H1 (cell line): ENCODE measurements at regions not wholly inside any gene's neighbourhood (a gene's known extent, or its start where the extent isn't known, plus 50 kb on each side); places are given as distances from the start of the nearest gene placed in this dataset.

ENCODE experiments used
- CTCF ChIA-PET: fragments of 300-600 bp; sonication (Branson Sonifier 250); formaldehyde crosslinking; loops from one replicate; lab custom pipeline; 2021; ENCODE audit not compliant: partially characterized antibody; lab: Charles Lee
- POLR2A ChIA-PET: fragments of 300-600 bp; sonication (Branson Sonifier 250); formaldehyde crosslinking; loops from one replicate; lab custom pipeline; 2021; ENCODE audit warnings: inconsistent platforms; ENCODE audit not compliant: partially characterized antibody; lab: Charles Lee
- DNase-seq, 2 experiments: peaks; one replicate each; pipeline versions ENCODE4 v3.0.0 to v3.0.0-alpha.2; 2010 to 2022; ENCODE audit warnings: low spot score in 2 of 2, low read depth in 1 of 2, mixed read lengths in 1 of 2
- FAIRE-seq: peaks from 2 replicates; lab custom pipeline; 2011; peaks lifted over from hg19 to GRCh38; lab: Jason Lieb, UNC
- H2AFZ ChIP-seq: 2 replicates; pipeline ENCODE4 v1.8.1; 2012; ENCODE audit warnings: low read length, inconsistent platforms
- H2AK5ac ChIP-seq: 2 replicates; pipeline ENCODE4 v1.6.1; 2013; ENCODE audit warnings: low read depth, low read length
- H2BK120ac ChIP-seq: replicated peaks from 2 replicates; pipeline ENCODE3; 2013; ENCODE audit warnings: low read depth, low read length, inconsistent platforms
- H2BK12ac ChIP-seq: 2 replicates; pipeline ENCODE4 v1.6.1; 2013; ENCODE audit warnings: low read depth, low read length
- H2BK15ac ChIP-seq: 2 replicates; pipeline ENCODE4 v1.6.1; 2013; ENCODE audit warnings: low read length
- H2BK20ac ChIP-seq: 2 replicates; pipeline ENCODE4 v1.6.1; 2013; ENCODE audit warnings: low read length
- H2BK5ac ChIP-seq: 2 replicates; pipeline ENCODE4 v1.6.1; 2013; ENCODE audit warnings: low read depth, low read length
- H3K14ac ChIP-seq: 2 replicates; pipeline ENCODE4 v1.6.1; 2013; ENCODE audit warnings: inconsistent platforms; ENCODE audit not compliant: insufficient read length
- H3K18ac ChIP-seq: 2 replicates; pipeline ENCODE4 v1.6.1; 2013; ENCODE audit warnings: low read length; ENCODE audit errors: extremely low read depth
- H3K23ac ChIP-seq: 2 replicates; pipeline ENCODE4 v1.6.1; 2013; ENCODE audit warnings: inconsistent platforms; ENCODE audit not compliant: insufficient read length
- H3K23me2 ChIP-seq: 2 replicates; pipeline ENCODE4 v1.6.1; 2013; ENCODE audit warnings: low read depth, low read length
- H3K27ac ChIP-seq: 2 replicates; pipeline ENCODE4 v1.6.1; 2011; ENCODE audit warnings: low read depth, low read length, inconsistent platforms
- H3K27me3 ChIP-seq, 4 experiments: replicated peaks in 1 of 4; 1 replicate in 1 of 4; 2 replicates in 3 of 4; pipeline versions ENCODE4 v1.6.1 to v1.8.1; 2011 to 2013; ENCODE audit warnings: low read length in 3 of 4, mild to moderate bottlenecking in 3 of 4, inconsistent platforms in 2 of 4, mixed read lengths in 2 of 4, moderate library complexity in 1 of 4; ENCODE audit not compliant: control insufficient read depth in 3 of 4, insufficient read depth in 3 of 4; ENCODE audit errors: extremely low read depth in 1 of 4
- H3K36me3 ChIP-seq, 4 experiments: 2 replicates each; pipeline versions ENCODE4 v1.6.1 to v1.8.1; 2011 to 2013; ENCODE audit warnings: mild to moderate bottlenecking in 4 of 4, low read length in 3 of 4, moderate library complexity in 2 of 4, control low read depth in 1 of 4, inconsistent platforms in 1 of 4; ENCODE audit not compliant: insufficient read depth in 4 of 4, control insufficient read depth in 2 of 4
- H3K4ac ChIP-seq: replicated peaks from 2 replicates; pipeline ENCODE3; 2013; ENCODE audit warnings: low read length, low read depth, mixed read lengths, inconsistent platforms; ENCODE audit not compliant: insufficient read length
- H3K4me1 ChIP-seq, 4 experiments: replicated peaks in 1 of 4; 1 replicate in 1 of 4; 2 replicates in 3 of 4; pipeline versions ENCODE4 v1.6.1 to v1.8.1; 2011 to 2013; ENCODE audit warnings: low read length in 3 of 4, inconsistent platforms in 2 of 4, mixed read lengths in 1 of 4; ENCODE audit not compliant: insufficient read depth in 4 of 4, control insufficient read depth in 3 of 4
- H3K4me2 ChIP-seq, 2 experiments: 2 replicates each; pipeline versions ENCODE4 v1.6.1 to v1.8.1; 2011 to 2013; ENCODE audit warnings: low read depth in 2 of 2, low read length in 2 of 2, control low read depth in 1 of 2, inconsistent platforms in 1 of 2, mild to moderate bottlenecking in 1 of 2; ENCODE audit not compliant: insufficient read depth in 1 of 2
- H3K4me3 ChIP-seq, 4 experiments: fragments of 200-600, 300-600 bp in 1 of 4; sonication (generic), shearing (Covaris generic), sonication (Bioruptor Twin) in 1 of 4; 2 replicates each; pipeline versions ENCODE4 v1.5.1 to v1.8.1; 2011 to 2016; ENCODE audit warnings: low read length in 4 of 4, low read depth in 3 of 4, control low read depth in 2 of 4, inconsistent platforms in 2 of 4, mild to moderate bottlenecking in 2 of 4, mixed read lengths in 1 of 4, moderate library complexity in 1 of 4; ENCODE audit not compliant: insufficient read depth in 2 of 4; ENCODE audit errors: extremely low read depth in 1 of 4
- H3K56ac ChIP-seq: replicated peaks from 2 replicates; pipeline ENCODE3; 2013; ENCODE audit warnings: low read depth, mild to moderate bottlenecking, mixed read lengths, low read length, inconsistent platforms; ENCODE audit not compliant: insufficient read length
- H3K79me1 ChIP-seq: 2 replicates; pipeline ENCODE4 v1.6.1; 2013; ENCODE audit warnings: low read depth, low read length, control low read depth
- H3K79me2 ChIP-seq, 2 experiments: 2 replicates each; pipeline versions ENCODE4 v1.6.1 to v1.8.1; 2012 to 2013; ENCODE audit warnings: low read length in 2 of 2, mild to moderate bottlenecking in 2 of 2, inconsistent platforms in 1 of 2; ENCODE audit not compliant: insufficient read depth in 2 of 2, control insufficient read depth in 1 of 2
- H3K9ac ChIP-seq, 4 experiments: replicated peaks in 1 of 4; 1 replicate in 1 of 4; 2 replicates in 3 of 4; pipeline versions ENCODE4 v1.6.1 to v1.8.1; 2011 to 2013; ENCODE audit warnings: low read depth in 3 of 4, low read length in 3 of 4, control low read depth in 2 of 4, mild to moderate bottlenecking in 2 of 4, moderate library complexity in 2 of 4, inconsistent platforms in 1 of 4; ENCODE audit errors: extremely low read depth in 1 of 4
- H3K9me3 ChIP-seq, 2 experiments: 2 replicates each; pipeline versions ENCODE4 v1.6.1 to v1.8.1; 2012 to 2013; ENCODE audit warnings: mild to moderate bottlenecking in 2 of 2, moderate library complexity in 2 of 2, control low read depth in 1 of 2, inconsistent platforms in 1 of 2, low read depth in 1 of 2, low read length in 1 of 2, mixed read lengths in 1 of 2; ENCODE audit not compliant: insufficient read depth in 2 of 2
- H4K20me1 ChIP-seq, 2 experiments: replicated peaks in 1 of 2; 2 replicates each; pipeline versions ENCODE3 to v1.8.1; 2011 to 2013; ENCODE audit warnings: inconsistent platforms in 2 of 2, low read length in 2 of 2, mild to moderate bottlenecking in 1 of 2; ENCODE audit not compliant: insufficient read depth in 2 of 2, control insufficient read depth in 1 of 2
- H4K5ac ChIP-seq: 2 replicates; pipeline ENCODE4 v1.6.1; 2013; ENCODE audit warnings: low read length, low read depth, mixed read lengths, inconsistent platforms; ENCODE audit not compliant: insufficient read length
- H4K8ac ChIP-seq: 2 replicates; pipeline ENCODE4 v1.8.0; 2013; ENCODE audit warnings: mild to moderate bottlenecking, moderate library complexity, low read length, inconsistent platforms; ENCODE audit not compliant: insufficient read depth; ENCODE audit errors: extremely low read depth
- H4K91ac ChIP-seq: replicated peaks from 2 replicates; pipeline ENCODE3; 2013; ENCODE audit warnings: low read length, mixed read lengths, inconsistent platforms; ENCODE audit not compliant: insufficient read length
- GABPA ChIP-seq: IDR thresholded peaks from 2 replicates; pipeline ENCODE4 v1.6.1; 2011; ENCODE audit warnings: mild to moderate bottlenecking, low read length, moderate library complexity, borderline replicate concordance; ENCODE audit not compliant: insufficient read depth
- POLR2A ChIP-seq, 2 experiments: IDR thresholded peaks; 1 replicate in 1 of 2; 2 replicates in 1 of 2; pipeline ENCODE4 v1.6.1; 2011; ENCODE audit warnings: low read depth in 2 of 2, low read length in 2 of 2, mild to moderate bottlenecking in 2 of 2; ENCODE audit errors: control extremely low read depth in 1 of 2
- WGBS, 2 experiments: shearing (Covaris generic) in 1 of 2; methylation state at CpG; one replicate each; pipeline versions ENCODE4 v1.1.6 to v1.1.7; 2013 to 2015; ENCODE audit warnings: low lambda C conversion rate in 2 of 2, mixed read lengths in 2 of 2, inconsistent platforms in 1 of 2, low coverage in 1 of 2, missing lambda C conversion rate in 1 of 2; ENCODE audit not compliant: insufficient replicate concordance in 2 of 2, insufficient coverage in 1 of 2, insufficient read length in 1 of 2; ENCODE audit errors: extremely low coverage in 1 of 2, missing lambda C conversion rate in 1 of 2; 5-methylcytosine and 5-hydroxymethylcytosine counted together

DNA sequence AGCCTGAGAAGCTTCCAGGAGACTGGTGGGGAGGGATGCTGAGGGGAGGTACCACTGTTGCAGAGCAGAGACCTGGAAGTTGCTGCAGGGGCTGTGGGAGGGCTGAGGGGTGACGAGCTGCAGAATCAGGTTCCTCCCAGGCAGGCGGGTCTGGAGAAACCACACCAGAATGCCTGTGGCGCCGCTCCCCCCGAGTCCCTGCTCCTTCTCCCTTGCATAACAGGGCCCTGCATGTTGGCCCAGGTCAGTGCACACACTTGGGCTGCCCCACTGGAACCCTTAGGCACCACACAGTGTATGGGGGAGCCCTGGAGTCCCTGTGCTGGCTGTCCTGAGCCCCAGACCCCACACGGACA, 60.4 kb downstream of the ARL4C start:
- Histone ChIP-seq H3K27me3 (no peaks in the 10 kb centered on the region), H2BK120ac (no peak overlapping the region), H3K36me3 (no peaks in the 10 kb centered on the region), H3K18ac (no peak overlapping the region; the same call in 1 of the 2 replicates), H2BK5ac (no peak overlapping the region), H3K79me1 (no peaks in the 10 kb centered on the region), H3K9me3 (no peaks in the 10 kb centered on the region), H2BK12ac (no peak overlapping the region), H3K27ac (no peak overlapping the region), H4K5ac (no peak overlapping the region), H2BK15ac (no peak overlapping the region), H3K4me3 (no peak overlapping the region), H3K56ac (no peak overlapping the region), H3K4me1 (peaks cover 0 to under 1% (median 0%) of the 10 kb centered on the region in 4 experiments; a peak in 1 of 7 replicates), H3K4ac (no peak overlapping the region), H2BK20ac (no peak overlapping the region), H4K20me1 (no peaks in the 10 kb centered on the region), H2AK5ac (no peak overlapping the region), H3K23me2 (no peaks in the 10 kb centered on the region), H4K91ac (no peak overlapping the region), H3K4me2 (no peak overlapping the region), H3K23ac (no peak overlapping the region), H3K14ac (no peak overlapping the region), H3K79me2 (no peaks in the 10 kb centered on the region), H2AFZ (no peak overlapping the region), H3K9ac (no peak overlapping the region), H4K8ac (no peak overlapping the region)
- ChIA-PET POLR2A (interaction anchor here (1.0 to 1.4 kb wide), 2 partner anchors 18 to 61 kb away, joined by 3 to 4 read pairs; partner anchors contain the start of gene ARL4C), CTCF (interaction anchor here (0.6 to 1.2 kb wide), 3 partner anchors 9 to 742 kb away, joined by 3 read pairs; no protein-coding TSS in a partner anchor)
- DNase-seq (no peak), FAIRE-seq (no peak)
- WGBS, 2 experiments, result 100% methylated on average over 1 of the region's 6 CpGs; no CpG with 5 or more reads in 1 of the 2 experiments
- TF ChIP-seq GABPA (no peak), POLR2A (IDR thresholded peaks at IDR 0.05; ENCODE audit: control extremely low read depth in 1 of 2, low read depth in 2 of 2, low read length in 2 of 2) (no peak)
